GM10266 (cell line): ENCODE measurements at regions not wholly inside any gene's neighbourhood (a gene's known extent, or its start where the extent isn't known, plus 50 kb on each side); places are given as distances from the start of the nearest gene placed in this dataset.

Experiments
- DNase-seq: peaks from one replicate; pipeline ENCODE4 v3.0.0; 2012; ENCODE audit errors: extremely low spot score
- CTCF ChIP-seq: IDR thresholded peaks from 2 replicates; pipeline ENCODE4 v1.5.1; 2012; ENCODE audit warnings: mild to moderate bottlenecking, low read depth; ENCODE audit not compliant: control insufficient read depth, insufficient read depth; ENCODE audit errors: missing control alignments

- DNase-seq: no peak
- TF ChIP-seq CTCF: no peak
Measured at GRCh38 chr21:16280686-16281091, 550.9 kb downstream of the USP25 start.

- TF ChIP-seq CTCF: no peak
- DNase-seq: no peak
Measured at GRCh38 chr21:16283516-16283915, 553.7 kb downstream of the USP25 start.

- no peak for DNase-seq
- no peak for TF ChIP-seq CTCF
Measured at GRCh38 chr21:16285605-16286126, 555.9 kb downstream of the USP25 start.

- TF ChIP-seq CTCF: no peak
- no peak for DNase-seq
Measured at GRCh38 chr21:16287046-16287445, 557.3 kb downstream of the USP25 start.

GRCh38 chr21:16291296-16291695 is 561.5 kb downstream of the USP25 start:
- TF ChIP-seq CTCF: no peak
- no peak for DNase-seq

GRCh38 chr21:16294128-16294527 is 564.3 kb downstream of the USP25 start:
- TF ChIP-seq CTCF: no peak
- DNase-seq: no peak

GRCh38 chr21:16302851-16303282 is 573.1 kb downstream of the USP25 start:
- no peak for DNase-seq
- TF ChIP-seq CTCF: no peak
